ENCODE measurements at regions not wholly inside any gene's neighbourhood (a gene's known extent, or its start where the extent isn't known, plus 50 kb on each side); places are given as distances from the start of the nearest gene placed in this dataset.

GRCh38 chr7:19610194-19610943, 98.5 kb downstream of the POLR1F start:
- H3K27ac Mint-ChIP-seq (ENCODE audit: unreplicated experiment) = no peak overlapping the region
- no peak overlapping the region for H3K4me3 Mint-ChIP-seq (ENCODE audit: unreplicated experiment)
- no peaks in the 10 kb centered on the region for H3K9me3 Mint-ChIP-seq (ENCODE audit: unreplicated experiment)
- no peaks in the 10 kb centered on the region for H3K4me1 Mint-ChIP-seq (ENCODE audit: unreplicated experiment)
- TF ChIP-seq CTCF (IDR thresholded peaks at IDR 0.05; ENCODE audit: unreplicated experiment) = no peak
- no peaks in the 10 kb centered on the region for H3K27me3 Mint-ChIP-seq (ENCODE audit: unreplicated experiment)
- DNase-seq (ENCODE audit: low spot score) = no peak
- no peaks in the 10 kb centered on the region for H3K36me3 Mint-ChIP-seq (ENCODE audit: low read depth, unreplicated experiment)

- TF ChIP-seq CTCF (IDR thresholded peaks at IDR 0.05; ENCODE audit: unreplicated experiment) = no peak
- no peaks in the 10 kb centered on the region for H3K4me1 Mint-ChIP-seq (ENCODE audit: unreplicated experiment)
Observed at GRCh38 chr7:19589446-19589845, 119.4 kb downstream of the POLR1F start.

DNA sequence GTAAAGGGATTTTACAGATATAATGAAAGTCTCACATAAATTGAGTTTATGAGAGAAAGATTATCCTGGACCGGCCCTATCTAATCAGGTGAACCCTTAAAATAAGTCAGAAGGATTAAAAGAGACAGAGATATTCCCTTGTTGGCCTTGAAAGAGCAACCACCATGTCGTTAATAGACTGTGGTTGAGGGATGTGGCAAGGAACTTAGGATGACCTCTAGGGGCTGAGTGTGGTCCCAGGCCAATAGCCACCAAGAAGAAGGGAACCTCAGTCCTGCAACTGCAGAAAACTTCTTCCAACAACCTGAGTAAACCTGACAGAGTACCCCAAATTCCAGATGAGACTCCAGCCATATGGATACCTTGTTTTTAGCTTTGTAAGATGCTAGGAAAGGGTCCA, 121.5 kb downstream of the POLR1F start:
- Mint-ChIP-seq H3K27me3 (ENCODE audit: unreplicated experiment) (no peaks in the 10 kb centered on the region), H3K36me3 (ENCODE audit: low read depth, unreplicated experiment) (no peaks in the 10 kb centered on the region)
- no peak for DNase-seq (ENCODE audit: low spot score)

More at GRCh38 chr7:19589446-19589845, 119.4 kb downstream of the POLR1F start:
- Mint-ChIP-seq H3K4me3 (ENCODE audit: unreplicated experiment) (no peak overlapping the region), H3K27ac (ENCODE audit: unreplicated experiment) (no peak overlapping the region), H3K36me3 (ENCODE audit: low read depth, unreplicated experiment) (no peaks in the 10 kb centered on the region), H3K27me3 (ENCODE audit: unreplicated experiment) (no peaks in the 10 kb centered on the region), H3K9me3 (ENCODE audit: unreplicated experiment) (no peaks in the 10 kb centered on the region)
- DNase-seq (ENCODE audit: low spot score) = no peak

GRCh38 chr7:19585761-19586160, 123.1 kb downstream of the POLR1F start:
- Mint-ChIP-seq H3K4me3 (ENCODE audit: unreplicated experiment) (no peak overlapping the region), H3K27me3 (ENCODE audit: unreplicated experiment) (no peaks in the 10 kb centered on the region), H3K36me3 (ENCODE audit: low read depth, unreplicated experiment) (no peaks in the 10 kb centered on the region), H3K4me1 (ENCODE audit: unreplicated experiment) (no peaks in the 10 kb centered on the region), H3K9me3 (ENCODE audit: unreplicated experiment) (no peaks in the 10 kb centered on the region), H3K27ac (ENCODE audit: unreplicated experiment) (no peak overlapping the region)
- TF ChIP-seq CTCF (IDR thresholded peaks at IDR 0.05; ENCODE audit: unreplicated experiment) = no peak
- DNase-seq (ENCODE audit: low spot score) = no peak

More for the DNA sequence above, 121.5 kb downstream of the POLR1F start:
- TF ChIP-seq CTCF (IDR thresholded peaks at IDR 0.05; ENCODE audit: unreplicated experiment) = no peak
- no peak overlapping the region for H3K4me3 Mint-ChIP-seq (ENCODE audit: unreplicated experiment)
- H3K4me1 Mint-ChIP-seq (ENCODE audit: unreplicated experiment) = no peaks in the 10 kb centered on the region
- no peaks in the 10 kb centered on the region for H3K9me3 Mint-ChIP-seq (ENCODE audit: unreplicated experiment)
- no peak overlapping the region for H3K27ac Mint-ChIP-seq (ENCODE audit: unreplicated experiment)

- no peak for TF ChIP-seq CTCF (IDR thresholded peaks at IDR 0.05; ENCODE audit: unreplicated experiment)
- no peak overlapping the region for H3K4me3 Mint-ChIP-seq (ENCODE audit: unreplicated experiment)
- no peak for DNase-seq (ENCODE audit: low spot score)
- no peak overlapping the region for H3K27ac Mint-ChIP-seq (ENCODE audit: unreplicated experiment)
- no peaks in the 10 kb centered on the region for H3K4me1 Mint-ChIP-seq (ENCODE audit: unreplicated experiment)
- no peaks in the 10 kb centered on the region for H3K27me3 Mint-ChIP-seq (ENCODE audit: unreplicated experiment)
- H3K36me3 Mint-ChIP-seq (ENCODE audit: low read depth, unreplicated experiment) = no peaks in the 10 kb centered on the region
- no peaks in the 10 kb centered on the region for H3K9me3 Mint-ChIP-seq (ENCODE audit: unreplicated experiment)
Observed at GRCh38 chr7:19575909-19576557, 132.8 kb downstream of the POLR1F start.

Data from endothelial cell (in vitro differentiated cells).